ENCODE measurements at regions not wholly inside any gene's neighbourhood (a gene's known extent, or its start where the extent isn't known, plus 50 kb on each side); places are given as distances from the start of the nearest gene placed in this dataset.
A peak's percentile ranks its signal among the peaks of the same experiment; 100 is the strongest.

DNA sequence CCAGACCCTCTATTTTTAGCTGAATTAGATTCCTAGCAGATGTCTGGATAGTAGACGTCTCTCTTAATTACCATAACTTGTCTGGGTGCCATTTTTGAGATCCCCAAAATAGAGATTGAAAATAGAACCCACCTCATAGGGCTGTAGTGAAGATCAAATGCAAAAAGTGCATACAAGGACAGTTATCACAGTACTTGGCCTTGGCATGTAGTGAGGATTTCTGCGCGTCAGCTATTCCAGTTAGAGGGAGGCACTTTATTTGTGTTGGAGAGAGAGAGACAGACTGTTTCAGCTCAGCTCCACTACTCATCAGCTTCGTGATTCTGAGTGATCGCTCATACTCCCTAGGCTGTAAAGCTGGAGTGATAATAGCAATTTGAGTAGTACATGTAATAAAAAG lies 59.6 kb upstream of the CDH13 start:
- DNase-seq (ENCODE audit: low spot score) = no peak

DNA sequence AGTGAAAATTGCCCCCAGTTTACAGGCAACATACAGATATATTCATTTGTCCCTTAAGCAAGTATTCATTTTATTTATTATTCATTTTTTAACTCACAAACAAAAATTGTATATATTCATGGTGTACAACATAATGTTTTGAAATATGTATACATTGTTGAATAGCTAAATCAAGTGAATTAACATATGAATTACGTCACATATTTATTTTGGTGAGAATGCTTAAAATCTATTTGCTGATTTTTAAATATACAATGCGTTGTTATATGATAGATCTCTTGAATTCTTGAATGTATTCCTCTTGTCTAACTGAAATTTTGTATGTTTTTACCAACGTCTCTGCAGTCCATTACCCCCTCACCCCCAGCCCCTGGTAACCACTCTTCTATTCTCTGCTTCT lies 63.4 kb upstream of the CDH13 start:
- no peak for DNase-seq (ENCODE audit: low spot score)

DNA sequence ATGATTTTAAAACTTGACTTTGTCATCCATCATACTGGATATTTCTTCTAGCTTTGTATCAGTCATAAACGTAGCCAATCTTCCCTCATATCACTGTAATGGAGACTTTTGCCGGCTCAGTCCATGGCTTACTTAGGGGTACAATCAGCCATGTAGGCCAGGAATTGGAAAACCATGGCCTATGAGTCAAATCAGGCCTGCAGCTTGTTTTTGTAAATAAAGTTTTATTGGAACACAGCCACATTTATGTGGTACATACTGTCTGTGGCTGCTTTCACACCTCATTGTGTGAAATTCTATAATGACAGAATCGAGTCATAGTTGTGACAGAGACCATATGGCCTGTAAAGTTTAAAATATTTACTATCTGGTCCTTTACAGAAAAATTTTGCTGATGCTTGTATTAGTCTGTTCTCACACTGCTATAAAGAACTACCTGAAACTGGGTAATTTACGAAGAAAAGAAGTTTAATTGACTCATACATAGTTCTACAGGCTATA lies 64.5 kb upstream of the CDH13 start:
- DNase-seq (ENCODE audit: low spot score) = no peak

DNA sequence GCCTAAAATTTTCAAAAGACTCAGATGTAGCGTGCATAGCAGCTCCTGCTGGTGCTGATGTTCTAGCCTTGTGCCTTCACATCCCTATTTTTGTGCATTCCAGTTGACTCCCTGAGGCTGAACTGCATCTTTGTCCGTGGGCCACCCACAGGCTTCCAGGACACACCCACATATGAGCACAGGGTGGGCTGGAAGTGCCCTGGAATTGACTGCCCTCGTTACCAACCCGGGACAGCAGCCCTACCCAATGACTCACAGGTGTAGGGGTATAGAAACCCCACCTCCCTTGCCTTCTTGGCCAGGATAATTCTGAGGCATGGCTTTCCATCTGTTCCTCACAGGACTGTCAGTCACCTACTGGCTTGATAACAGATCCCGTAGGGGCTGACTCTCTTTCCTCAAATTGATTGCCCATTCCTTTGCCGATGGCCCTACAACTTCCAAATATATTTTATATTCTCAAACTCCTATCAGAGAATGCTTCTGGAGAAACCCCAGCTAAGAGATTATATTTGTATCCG lies 65.9 kb upstream of the CDH13 start:
- DNase-seq (ENCODE audit: low spot score) = peak; percentile 4

DNA sequence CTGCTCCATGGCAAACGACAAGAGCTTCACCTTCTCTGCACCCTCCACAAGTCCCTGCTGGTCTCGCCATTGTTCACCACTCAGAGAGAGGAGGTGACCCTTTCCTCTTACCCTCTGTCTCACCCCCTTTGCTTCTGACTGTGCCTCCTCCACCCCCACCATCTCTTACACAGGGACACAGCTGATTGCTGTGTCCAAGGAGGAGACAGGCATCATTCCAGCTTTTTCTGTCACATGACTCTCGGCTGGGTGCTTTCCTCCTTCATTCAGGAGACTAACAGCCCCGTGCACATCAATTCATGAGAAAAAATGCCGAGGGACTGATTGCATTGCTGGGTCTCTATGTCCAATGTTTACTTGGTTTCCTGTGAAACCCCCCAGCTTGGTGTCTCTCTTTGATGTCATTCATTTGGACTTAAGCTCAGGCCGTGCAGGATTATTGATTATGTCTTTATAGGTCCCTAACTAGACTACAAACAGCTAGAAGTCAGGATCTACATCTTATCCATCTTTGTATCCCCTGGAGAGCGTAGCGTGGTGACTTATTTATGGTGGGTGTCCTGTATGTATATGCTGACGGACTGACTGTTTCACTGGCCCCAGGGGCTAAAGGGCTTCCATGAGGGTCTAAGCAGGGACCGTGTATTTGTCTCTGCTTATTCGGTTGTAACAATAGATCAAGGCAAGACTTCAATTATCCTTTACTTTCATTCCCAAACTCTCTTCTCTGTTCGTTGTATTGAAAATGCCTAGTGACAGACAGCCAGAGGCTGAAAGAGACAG lies 82.2 kb upstream of the CDH13 start:
- no peak for DNase-seq (ENCODE audit: low spot score)

DNA sequence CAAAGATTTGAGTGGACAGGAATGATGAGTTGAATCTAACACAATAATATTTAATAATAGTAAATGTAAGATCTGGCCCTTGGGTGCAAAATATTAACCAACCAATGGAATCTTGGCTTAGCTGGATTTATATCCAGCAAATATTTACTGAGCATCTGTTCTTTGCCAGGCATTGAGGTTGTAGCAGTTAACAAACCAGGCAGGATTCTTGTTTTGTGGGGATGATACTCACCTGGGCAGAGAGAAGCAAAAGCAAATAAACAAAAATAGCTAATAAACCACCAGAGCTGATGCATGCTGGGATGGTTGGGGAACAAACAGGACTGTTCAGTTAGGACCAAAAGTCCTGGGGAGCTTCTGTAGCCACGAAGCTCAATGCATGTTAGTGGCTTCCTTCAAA lies 84.1 kb upstream of the CDH13 start:
- DNase-seq (ENCODE audit: low spot score) = no peak

DNA sequence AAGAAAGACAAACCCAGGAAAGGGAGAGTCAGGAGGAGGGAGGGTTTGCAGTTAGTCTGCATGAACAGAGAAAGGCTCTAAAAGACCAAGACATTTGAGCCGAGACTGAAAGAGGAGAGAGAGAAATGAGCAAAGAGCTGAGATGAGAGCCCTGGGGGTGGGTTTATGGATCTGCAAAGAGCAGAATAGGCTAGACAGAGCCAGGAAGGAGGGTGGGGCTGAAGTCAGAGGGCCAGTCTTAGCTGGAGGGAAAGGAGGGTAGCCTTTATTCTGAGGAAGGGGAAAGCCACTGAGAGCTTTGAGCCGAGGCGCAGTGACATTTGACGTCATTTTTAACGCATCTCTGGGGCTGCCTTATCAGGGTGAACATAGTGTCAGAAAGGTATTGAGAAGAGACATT lies 85.7 kb upstream of the CDH13 start:
- no peak for DNase-seq (ENCODE audit: low spot score)

DNA sequence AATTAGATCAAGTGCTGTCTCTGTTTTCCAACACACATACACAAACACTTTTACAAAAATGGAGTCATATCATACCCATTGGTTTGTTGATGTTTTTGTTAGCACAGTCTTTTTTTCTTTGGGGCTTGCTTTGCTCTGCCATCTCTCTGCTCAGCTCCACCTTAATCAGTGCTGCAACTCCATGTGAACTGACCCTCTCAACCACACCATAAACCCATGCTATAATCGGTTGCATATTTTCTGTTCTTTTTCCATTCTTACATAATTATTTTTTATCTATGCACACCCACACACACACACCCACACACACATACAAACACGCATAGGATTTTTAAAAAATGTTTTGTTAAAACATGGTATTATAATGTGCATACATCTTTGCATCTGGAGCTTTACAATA lies 91.0 kb upstream of the CDH13 start:
- DNase-seq (ENCODE audit: low spot score) = no peak

DNA sequence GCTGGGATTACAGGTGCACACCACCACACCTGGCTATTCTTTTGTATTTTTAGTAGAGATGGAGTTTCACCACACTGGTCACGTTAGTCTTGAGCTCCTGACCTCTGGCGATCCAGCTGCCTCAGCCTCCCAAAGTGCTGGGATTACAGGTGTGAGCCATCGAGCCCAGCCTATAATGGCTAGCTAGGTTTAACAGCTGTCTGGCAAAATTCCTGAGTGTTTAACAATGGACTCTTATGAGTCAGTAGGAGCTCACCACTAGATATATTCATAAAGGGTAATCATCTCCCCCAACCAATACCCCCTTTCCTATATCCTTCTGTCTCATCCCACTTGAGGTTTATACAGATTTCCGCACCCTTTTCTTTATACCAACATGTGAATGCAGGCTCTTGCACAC lies 91.5 kb upstream of the CDH13 start:
- DNase-seq (ENCODE audit: low spot score) = no peak

DNA sequence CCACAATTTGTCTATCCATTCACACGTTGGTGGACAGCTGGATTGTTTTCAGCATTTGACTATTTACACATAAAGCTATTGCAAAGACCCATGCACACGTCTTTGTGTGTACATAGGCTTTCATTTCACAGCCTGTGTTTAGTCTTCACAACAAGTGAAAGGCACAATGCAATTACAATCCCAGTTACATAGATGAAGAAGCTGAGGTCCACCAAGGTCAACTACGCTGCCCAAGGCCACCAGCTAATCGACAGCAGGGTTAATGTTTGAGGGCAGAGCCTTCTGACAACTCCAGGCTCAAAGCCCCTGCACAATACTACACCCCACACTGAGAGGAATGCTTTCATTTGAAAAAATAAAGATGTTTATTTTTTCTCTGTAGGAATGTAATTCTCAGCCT lies 93.6 kb upstream of the CDH13 start:
- DNase-seq (ENCODE audit: low spot score) = no peak

DNA sequence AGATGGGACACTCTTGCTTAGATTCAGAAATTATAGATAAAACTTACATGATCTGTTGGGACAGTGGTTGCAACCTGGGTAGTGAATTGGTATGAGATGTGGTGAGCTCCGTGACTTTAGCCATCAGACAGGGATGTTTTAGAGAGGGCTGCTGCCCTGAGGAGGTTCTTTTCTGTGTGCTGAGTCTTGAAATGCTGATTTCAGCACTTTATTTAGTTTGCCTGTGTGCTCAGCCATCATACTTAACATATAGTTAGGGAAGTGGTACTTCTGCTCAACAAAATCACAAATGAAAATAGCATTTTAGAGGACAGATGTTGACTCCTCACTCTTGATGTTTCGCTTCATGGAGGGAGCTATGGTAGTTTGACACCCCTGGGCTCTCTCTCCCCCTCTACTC lies 95.9 kb upstream of the CDH13 start:
- DNase-seq (ENCODE audit: low spot score) = no peak

DNA sequence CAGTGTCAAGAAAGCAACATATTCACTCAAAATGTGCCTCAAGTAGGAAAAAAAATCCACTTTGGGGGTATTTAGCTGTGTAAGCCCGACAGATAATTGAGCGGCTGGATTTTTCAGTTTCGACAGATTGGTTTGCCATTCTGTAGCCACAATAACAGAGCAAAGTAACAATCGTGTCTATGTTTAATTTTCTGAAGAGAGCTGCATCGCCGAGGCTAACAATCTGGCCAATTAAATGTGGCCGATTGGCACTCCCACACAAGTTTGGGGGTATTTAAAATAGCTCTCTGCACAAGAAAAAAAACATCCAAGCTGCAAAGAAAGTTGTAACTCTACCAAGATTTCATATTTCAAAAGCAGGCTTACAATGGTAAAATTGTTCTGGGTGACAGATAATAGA lies 99.7 kb upstream of the CDH13 start:
- no peak for DNase-seq (ENCODE audit: low spot score)

DNA sequence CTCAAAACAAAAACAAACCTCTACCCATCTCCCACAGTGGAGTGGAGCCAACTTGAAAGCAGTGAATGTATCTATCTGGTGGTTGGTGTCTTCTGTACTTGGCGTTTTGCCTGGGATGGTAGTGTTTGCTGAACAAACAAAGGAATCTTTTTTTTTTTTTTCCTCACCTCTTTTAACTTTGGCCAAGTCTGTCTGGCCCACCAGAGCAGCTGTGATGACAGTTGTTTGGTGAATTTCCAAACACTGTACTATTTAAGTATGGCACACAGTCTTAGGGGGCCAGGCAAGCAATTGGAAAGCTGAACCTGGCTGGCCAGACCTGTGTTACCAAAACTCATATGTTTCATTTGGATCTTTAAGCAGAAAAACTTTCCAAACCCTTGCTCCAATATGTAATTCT lies 101.8 kb upstream of the CDH13 start:
- DNase-seq (ENCODE audit: low spot score) = no peak

DNA sequence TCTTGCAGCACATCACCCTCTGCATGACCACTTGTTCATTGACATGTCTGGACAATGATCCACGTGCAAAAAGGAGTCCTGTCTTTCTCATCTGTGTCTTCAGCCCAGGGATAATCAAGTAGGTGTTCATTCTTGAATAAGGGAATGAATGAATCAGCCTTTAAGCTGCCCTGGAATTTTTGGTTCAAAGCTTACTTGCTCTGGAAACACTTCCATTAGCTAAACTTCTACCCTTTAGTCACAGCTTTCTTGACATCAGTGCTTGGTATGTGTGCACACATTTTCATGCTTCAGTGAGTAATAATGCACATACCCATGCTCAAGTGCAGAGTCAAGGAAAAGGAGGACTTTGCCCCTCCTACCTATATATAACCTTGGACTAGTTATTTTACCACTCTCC lies 103.0 kb upstream of the CDH13 start:
- DNase-seq (ENCODE audit: low spot score) = no peak

DNA sequence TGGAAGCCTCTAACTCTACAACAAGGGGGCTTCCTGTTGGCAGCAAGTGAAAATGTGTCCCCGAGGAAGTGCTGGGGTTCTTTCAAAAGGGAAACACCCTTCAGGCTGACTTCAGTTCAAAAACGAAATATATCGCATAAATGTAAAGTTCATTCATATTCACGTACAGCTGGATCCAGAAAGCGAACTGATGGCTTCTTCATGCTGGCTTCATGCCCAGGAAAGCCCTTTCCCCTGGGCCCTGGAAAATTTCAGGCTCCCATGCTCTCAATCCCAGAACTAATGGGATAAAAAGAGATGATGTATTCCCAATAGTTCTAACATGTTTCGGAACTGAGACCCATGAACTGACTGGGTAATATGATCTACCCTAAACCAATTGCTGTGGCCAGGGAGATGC lies 104.7 kb upstream of the CDH13 start:
- no peak for DNase-seq (ENCODE audit: low spot score)

DNA sequence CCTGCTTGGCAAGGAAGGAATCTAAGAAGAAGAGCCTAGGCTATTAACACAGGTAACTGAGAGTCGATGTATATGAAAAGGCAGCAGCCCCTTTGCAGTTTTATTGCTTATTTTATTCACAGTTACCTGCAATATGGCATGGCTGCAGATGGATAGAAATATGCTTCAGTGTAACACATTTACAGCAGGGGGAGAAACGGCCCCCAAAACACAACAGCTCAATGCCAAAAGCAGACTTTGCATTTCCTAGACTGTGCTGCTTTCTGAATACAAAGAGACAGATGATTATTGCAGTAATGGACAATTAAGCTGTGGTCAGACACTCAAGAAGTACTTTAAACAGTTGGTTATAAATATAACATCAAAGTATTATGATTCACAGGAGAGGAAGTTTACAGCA lies 108.0 kb upstream of the CDH13 start:
- DNase-seq (ENCODE audit: low spot score) = peak; percentile 33

DNA sequence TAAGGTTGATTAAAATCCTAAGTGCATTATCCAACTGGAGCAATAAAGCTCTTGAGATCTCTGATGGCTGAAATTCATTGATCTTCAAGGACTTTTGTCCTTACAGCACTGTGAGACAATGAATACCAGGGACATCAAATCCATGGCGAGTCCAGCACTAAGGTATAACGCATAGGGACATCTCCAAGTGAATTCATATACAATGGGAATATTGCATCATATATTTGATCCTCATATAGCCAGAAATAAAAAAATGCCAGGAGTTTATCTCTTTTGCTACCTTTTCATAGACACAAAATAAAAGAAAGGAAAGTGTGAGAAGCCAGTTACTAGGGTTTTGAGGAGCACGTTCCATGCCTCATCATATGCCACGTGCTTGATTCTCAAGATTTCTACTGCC lies 112.5 kb upstream of the CDH13 start:
- no peak for DNase-seq (ENCODE audit: low spot score)

DNA sequence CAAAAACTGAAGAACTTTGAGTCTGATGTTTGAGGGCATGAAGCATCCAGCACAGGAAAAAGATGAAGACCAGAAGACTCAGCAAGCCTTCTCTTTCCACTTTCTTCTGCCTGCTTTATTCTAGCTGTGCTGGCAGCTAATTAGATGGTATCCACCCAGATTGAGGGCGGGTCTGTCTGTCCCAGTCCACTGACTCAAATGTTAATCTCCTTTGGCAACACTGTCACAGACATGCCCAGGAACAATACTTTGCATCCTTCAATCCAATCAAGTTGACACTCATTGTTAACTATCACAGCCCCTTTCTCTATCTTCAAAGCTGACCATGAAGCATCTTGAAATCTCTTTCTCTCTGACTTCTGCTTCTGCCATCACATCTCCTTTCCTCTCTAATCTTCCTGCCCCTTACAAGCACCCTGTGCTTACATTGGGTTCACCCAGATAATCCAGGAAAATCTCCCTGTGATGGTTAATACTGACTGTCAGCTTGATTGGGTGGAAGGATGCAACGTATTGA lies 115.9 kb upstream of the CDH13 start:
- DNase-seq (ENCODE audit: low spot score) = no peak

DNA sequence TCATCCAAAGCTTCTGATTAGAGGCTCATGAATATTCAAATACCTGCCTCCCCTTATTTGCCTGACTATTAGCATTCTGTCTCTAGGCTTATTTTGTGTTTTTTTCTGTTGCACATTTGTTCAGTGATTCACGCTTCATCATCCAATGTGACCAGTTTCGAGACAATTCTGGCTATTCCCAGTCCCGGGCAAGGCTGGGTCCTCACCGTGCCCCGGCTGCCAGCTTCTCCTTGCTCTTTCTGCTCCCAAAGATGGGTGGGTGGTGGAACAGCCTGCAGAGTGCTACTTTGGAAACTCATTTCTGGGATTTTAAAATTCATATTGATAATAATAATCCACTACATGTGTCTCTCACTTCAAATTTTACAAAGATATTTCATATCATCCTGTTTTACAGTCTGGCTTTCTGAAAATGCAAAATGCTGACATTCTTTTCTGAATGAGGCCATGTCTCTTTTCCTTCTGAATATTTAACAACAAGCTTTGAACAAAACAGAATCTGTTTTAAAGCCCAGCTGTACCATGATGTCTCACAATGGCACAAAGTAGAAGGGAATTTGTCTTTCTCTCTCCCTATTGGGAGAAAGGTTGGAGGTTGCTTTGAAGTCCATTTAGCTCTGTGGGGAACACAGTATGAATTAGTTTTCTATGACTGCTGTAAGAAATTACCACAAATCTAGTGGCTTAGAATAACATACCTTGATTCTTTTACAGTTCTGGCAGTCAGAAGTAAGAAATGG lies 116.9 kb upstream of the CDH13 start:
- DNase-seq (ENCODE audit: low spot score) = no peak

DNA sequence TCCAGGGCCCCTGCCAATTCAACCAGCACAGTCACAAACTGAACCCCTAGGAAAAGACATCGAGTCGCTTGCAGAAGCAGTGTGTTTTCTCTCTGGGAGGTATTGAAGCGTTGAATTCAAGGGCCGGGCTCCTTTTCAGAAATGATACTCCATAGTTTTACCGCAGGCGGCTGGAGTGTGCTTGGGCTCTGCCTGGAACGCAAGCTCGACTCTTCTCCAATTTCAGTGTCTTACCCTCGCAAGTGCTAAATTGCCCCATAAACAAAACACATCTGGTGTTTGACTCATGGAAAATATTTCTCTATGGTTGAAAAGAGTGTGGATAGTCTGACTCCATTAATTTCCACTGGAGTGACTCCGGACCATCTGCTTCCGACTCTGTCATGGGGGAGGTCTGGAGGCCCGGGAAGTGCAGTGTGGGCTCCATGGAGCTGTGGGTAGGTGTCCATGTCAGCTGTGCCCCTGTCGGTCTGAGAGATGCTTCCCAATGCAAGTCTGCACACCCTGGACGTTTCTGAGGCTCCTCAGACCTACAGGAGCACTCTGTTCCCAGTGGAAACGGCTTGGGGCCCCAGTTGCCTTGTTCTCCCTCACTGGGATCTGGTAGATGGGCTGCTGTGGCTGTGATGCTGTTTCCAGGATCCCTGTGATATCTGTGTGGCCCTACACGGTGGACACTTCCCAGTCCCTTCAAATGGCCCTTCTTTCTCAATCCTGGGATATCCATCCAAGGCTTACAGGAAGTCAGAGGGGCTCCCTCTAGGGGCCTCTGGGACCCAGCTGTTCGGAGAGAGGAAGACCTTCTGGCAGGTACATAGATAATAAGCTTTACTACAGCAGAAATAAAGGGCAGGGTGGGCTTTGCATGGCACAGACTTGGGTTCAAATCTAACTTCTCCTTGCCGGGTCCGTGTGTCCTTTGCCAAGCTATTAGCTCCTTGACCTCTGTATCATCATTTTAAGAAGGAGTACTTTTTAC lies 119.8 kb upstream of the CDH13 start:
- DNase-seq (ENCODE audit: low spot score) = no peak

DNA sequence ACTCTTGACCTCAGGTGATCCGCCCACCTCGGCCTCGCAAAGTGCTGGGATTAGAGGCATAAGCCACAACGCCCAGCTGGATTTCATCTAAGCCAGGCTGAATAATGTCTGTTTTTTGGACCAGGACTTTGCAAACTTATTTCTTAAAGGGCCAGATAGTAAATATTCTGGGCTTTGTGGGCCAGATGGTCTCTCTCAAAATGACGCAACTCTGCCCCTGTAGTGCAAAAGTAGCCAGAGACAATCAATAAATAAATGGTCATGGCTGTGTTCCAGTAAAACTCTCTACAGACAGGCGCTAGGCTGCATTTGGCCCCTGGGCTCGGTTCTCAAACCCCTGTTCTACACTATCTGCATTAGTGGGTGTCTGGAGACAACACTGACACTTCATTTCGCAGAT lies 121.9 kb upstream of the CDH13 start:
- DNase-seq (ENCODE audit: low spot score) = no peak

DNA sequence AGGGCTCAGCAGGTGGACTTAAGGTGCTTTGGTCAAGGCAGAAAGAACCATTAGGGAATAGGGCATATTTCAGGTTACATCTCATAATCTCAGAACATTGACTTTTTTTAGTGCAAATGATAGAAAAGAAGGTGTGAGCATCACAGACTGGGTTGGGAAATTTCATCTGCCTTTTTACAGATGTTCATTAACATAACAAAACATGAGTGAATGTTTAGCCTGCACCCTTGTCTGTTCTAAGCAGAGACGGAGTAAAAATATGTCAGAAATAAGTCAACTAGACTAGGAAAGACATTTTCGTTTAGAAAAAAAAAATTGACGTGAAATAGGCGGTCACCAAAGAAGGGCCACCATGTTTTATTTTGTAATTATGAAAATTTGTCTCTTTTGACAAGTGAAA lies 127.5 kb upstream of the CDH13 start:
- DNase-seq (ENCODE audit: low spot score) = no peak

Data from SW480 (cell line).